Fibroblast of skin of left quadriceps (primary cell): ENCODE measurements at regions not wholly inside any gene's neighbourhood (a gene's known extent, or its start where the extent isn't known, plus 50 kb on each side); places are given as distances from the start of the nearest gene placed in this dataset.

ENCODE experiments used
- DNase-seq, 2 experiments: peaks; one replicate each; pipeline ENCODE4 v3.0.0-alpha.2; 2013; ENCODE audit warnings: low read depth in 2 of 2

- no peak for DNase-seq
These were observed 244.3 kb downstream of the ACTR3 start for GRCh38 chr2:114134146-114134545.

- no peak for DNase-seq
These were observed 249.7 kb downstream of the ACTR3 start for GRCh38 chr2:114139542-114139941.

- no peak for DNase-seq
These were observed 266.6 kb downstream of the ACTR3 start for GRCh38 chr2:114156366-114157056.

- DNase-seq, result no peak
These were observed 267.1 kb downstream of the ACTR3 start for GRCh38 chr2:114157057-114157385.

GRCh38 chr2:114160263-114160981 lies 270.5 kb downstream of the ACTR3 start:
- no peak for DNase-seq

GRCh38 chr2:114161371-114161770 lies 271.5 kb downstream of the ACTR3 start:
- no peak for DNase-seq

GRCh38 chr2:114167799-114168198 lies 274.6 kb upstream of the DPP10 start:
- no peak for DNase-seq

GRCh38 chr2:114170070-114170469 lies 272.4 kb upstream of the DPP10 start:
- DNase-seq, result no peak

GRCh38 chr2:114175507-114175906 lies 266.9 kb upstream of the DPP10 start:
- no peak for DNase-seq

- DNase-seq, result no peak
These were observed 256.9 kb upstream of the DPP10 start for GRCh38 chr2:114185501-114185900.

GRCh38 chr2:114192362-114192761 lies 250.1 kb upstream of the DPP10 start:
- no peak for DNase-seq

GRCh38 chr2:114201781-114202180 lies 240.7 kb upstream of the DPP10 start:
- no peak for DNase-seq

GRCh38 chr2:114203679-114204078 lies 238.8 kb upstream of the DPP10 start:
- DNase-seq, result no peak

GRCh38 chr2:114213808-114214207 lies 228.6 kb upstream of the DPP10 start:
- DNase-seq, result no peak

GRCh38 chr2:114218383-114218782 lies 224.1 kb upstream of the DPP10 start:
- DNase-seq, result no peak

GRCh38 chr2:114219456-114219855 lies 223.0 kb upstream of the DPP10 start:
- DNase-seq, result no peak

- DNase-seq, result no peak
These were observed 220.1 kb upstream of the DPP10 start for GRCh38 chr2:114222344-114222743.

GRCh38 chr2:114231921-114232320 lies 210.5 kb upstream of the DPP10 start:
- DNase-seq, result no peak

GRCh38 chr2:114237331-114237730 lies 205.1 kb upstream of the DPP10 start:
- no peak for DNase-seq

GRCh38 chr2:114238910-114239559 lies 203.4 kb upstream of the DPP10 start:
- DNase-seq, result no peak

- DNase-seq, result no peak
These were observed 193.8 kb upstream of the DPP10 start for GRCh38 chr2:114248648-114249047.

GRCh38 chr2:114252713-114253112 lies 189.7 kb upstream of the DPP10 start:
- no peak for DNase-seq

- DNase-seq, result no peak
These were observed 187.6 kb upstream of the DPP10 start for GRCh38 chr2:114254875-114255274.
